WTC11 (cell line): ENCODE measurements at regions not wholly inside any gene's neighbourhood (a gene's known extent, or its start where the extent isn't known, plus 50 kb on each side); places are given as distances from the start of the nearest gene placed in this dataset.

Experiments
- CREB1 ChIP-seq: sonication (generic); formaldehyde crosslinking; IDR thresholded peaks from 2 replicates; pipeline ENCODE4 v1.8.0; 2023; ENCODE audit warnings: mild to moderate bottlenecking, missing genetic modification reagents
- CTCF ChIP-seq: fragments of 200-600 bp; IDR thresholded peaks from 2 replicates; pipeline ENCODE4 v1.8.0; 2022; ENCODE audit warnings: antibody characterized with exemption
- FOXP1 ChIP-seq: sonication (generic); formaldehyde crosslinking; IDR thresholded peaks from 2 replicates; pipeline ENCODE4 v1.8.0; 2022; ENCODE audit warnings: missing genetic modification reagents, mild to moderate bottlenecking, moderate library complexity, borderline replicate concordance
- IRF2 ChIP-seq: sonication (generic); formaldehyde crosslinking; IDR thresholded peaks from 2 replicates; pipeline ENCODE4 v1.8.0; 2022; ENCODE audit warnings: low read depth, missing genetic modification reagents, borderline replicate concordance
- JUN ChIP-seq: sonication (generic); formaldehyde crosslinking; IDR thresholded peaks from 2 replicates; pipeline ENCODE4 v1.8.0; 2023; ENCODE audit warnings: mild to moderate bottlenecking, missing genetic modification reagents
- MLX ChIP-seq: sonication (generic); formaldehyde crosslinking; IDR thresholded peaks from 2 replicates; pipeline ENCODE4 v1.8.1; 2023; ENCODE audit warnings: mild to moderate bottlenecking, missing genetic modification reagents, moderate library complexity
- MXD4 ChIP-seq: fragments of 250-450 bp; sonication (Bioruptor Pico); IDR thresholded peaks from 2 replicates; pipeline ENCODE4 v1.8.0; 2021; ENCODE audit warnings: mild to moderate bottlenecking, moderate library complexity, borderline replicate concordance
- TEAD4 ChIP-seq: sonication (generic); formaldehyde crosslinking; IDR thresholded peaks from 2 replicates; pipeline ENCODE4 v1.8.0; 2022; ENCODE audit warnings: mild to moderate bottlenecking, missing genetic modification reagents
- ZBTB21 ChIP-seq: sonication (generic); formaldehyde crosslinking; IDR thresholded peaks from 2 replicates; pipeline ENCODE4 v1.8.1; 2023; ENCODE audit warnings: mild to moderate bottlenecking, missing genetic modification reagents, borderline replicate concordance
- ZNF317 ChIP-seq: sonication (generic); formaldehyde crosslinking; IDR thresholded peaks from 2 replicates; pipeline ENCODE4 v1.8.1; 2023; ENCODE audit warnings: low read depth, mild to moderate bottlenecking, moderate library complexity, missing genetic modification reagents, borderline replicate concordance
- ZSCAN18 ChIP-seq: fragments of 250-450 bp; sonication (Bioruptor Pico); IDR thresholded peaks from 2 replicates; pipeline ENCODE4 v2.1.2; 2022; ENCODE audit warnings: mild to moderate bottlenecking, moderate library complexity
- TF ChIP-seq, protein P1 (sequence below): sonication (generic); formaldehyde crosslinking; conservative IDR thresholded peaks from 2 replicates; pipeline ENCODE4 v1.8.1; 2023; ENCODE audit warnings: mild to moderate bottlenecking, low read depth, missing genetic modification reagents, moderate library complexity
- TF ChIP-seq, protein P2 (sequence below): sonication (generic); formaldehyde crosslinking; IDR thresholded peaks from 2 replicates; pipeline ENCODE4 v1.8.1; 2023; ENCODE audit warnings: mild to moderate bottlenecking, moderate library complexity, missing genetic modification reagents

DNA sequence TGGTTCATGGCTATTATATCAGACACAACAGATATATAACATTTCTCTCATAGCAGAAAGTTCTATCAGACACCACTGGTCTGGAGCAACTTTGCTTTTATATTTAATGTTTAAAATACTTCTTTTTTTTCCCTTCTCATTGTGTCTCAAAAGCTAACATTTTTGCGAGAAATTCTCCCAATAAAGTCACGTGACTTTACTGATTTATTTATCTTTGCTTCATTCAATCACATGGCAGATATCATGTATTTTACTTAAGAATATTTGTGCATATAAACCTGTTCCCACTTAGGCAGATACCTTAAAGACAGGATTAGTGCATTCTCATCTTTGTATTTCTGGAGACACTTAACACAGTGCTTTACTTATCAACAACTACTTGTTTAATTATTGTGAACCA, 1093.1 kb upstream of the LRRN3 start:
- TF ChIP-seq CTCF (no peak), FOXP1 (CRISPR knock-in tag) (no peak), MXD4 (CRISPR knock-in tag) (no peak), ZSCAN18 (CRISPR knock-in tag) (no peak), MLX (CRISPR knock-in tag) (no peak), TEAD4 (no peak), ZBTB21 (CRISPR knock-in tag) (no peak), IRF2 (CRISPR knock-in tag) (no peak), ZNF317 (CRISPR knock-in tag) (no peak), JUN (no peak), CREB1 (no peak)
- TF ChIP-seq, protein P1, sequence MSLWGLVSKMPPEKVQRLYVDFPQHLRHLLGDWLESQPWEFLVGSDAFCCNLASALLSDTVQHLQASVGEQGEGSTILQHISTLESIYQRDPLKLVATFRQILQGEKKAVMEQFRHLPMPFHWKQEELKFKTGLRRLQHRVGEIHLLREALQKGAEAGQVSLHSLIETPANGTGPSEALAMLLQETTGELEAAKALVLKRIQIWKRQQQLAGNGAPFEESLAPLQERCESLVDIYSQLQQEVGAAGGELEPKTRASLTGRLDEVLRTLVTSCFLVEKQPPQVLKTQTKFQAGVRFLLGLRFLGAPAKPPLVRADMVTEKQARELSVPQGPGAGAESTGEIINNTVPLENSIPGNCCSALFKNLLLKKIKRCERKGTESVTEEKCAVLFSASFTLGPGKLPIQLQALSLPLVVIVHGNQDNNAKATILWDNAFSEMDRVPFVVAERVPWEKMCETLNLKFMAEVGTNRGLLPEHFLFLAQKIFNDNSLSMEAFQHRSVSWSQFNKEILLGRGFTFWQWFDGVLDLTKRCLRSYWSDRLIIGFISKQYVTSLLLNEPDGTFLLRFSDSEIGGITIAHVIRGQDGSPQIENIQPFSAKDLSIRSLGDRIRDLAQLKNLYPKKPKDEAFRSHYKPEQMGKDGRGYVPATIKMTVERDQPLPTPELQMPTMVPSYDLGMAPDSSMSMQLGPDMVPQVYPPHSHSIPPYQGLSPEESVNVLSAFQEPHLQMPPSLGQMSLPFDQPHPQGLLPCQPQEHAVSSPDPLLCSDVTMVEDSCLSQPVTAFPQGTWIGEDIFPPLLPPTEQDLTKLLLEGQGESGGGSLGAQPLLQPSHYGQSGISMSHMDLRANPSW (CRISPR knock-in tag), result no peak
- TF ChIP-seq, protein P2, sequence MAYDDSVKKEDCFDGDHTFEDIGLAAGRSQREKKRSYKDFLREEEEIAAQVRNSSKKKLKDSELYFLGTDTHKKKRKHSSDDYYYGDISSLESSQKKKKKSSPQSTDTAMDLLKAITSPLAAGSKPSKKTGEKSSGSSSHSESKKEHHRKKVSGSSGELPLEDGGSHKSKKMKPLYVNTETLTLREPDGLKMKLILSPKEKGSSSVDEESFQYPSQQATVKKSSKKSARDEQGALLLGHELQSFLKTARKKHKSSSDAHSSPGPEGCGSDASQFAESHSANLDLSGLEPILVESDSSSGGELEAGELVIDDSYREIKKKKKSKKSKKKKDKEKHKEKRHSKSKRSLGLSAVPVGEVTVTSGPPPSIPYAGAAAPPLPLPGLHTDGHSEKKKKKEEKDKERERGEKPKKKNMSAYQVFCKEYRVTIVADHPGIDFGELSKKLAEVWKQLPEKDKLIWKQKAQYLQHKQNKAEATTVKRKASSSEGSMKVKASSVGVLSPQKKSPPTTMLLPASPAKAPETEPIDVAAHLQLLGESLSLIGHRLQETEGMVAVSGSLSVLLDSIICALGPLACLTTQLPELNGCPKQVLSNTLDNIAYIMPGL, result no peak
